GM21381 (cell line): ENCODE measurements at regions not wholly inside any gene's neighbourhood (a gene's known extent, or its start where the extent isn't known, plus 50 kb on each side); places are given as distances from the start of the nearest gene placed in this dataset.
"Not testable (repeated sequence)": the region's sequence is repeated elsewhere in the genome, so short reads cannot be mapped to it uniquely, and the experiment has no call there.

ENCODE experiments used
- ATAC-seq: cut with Tn5 transposase; IDR thresholded peaks from one replicate; pipeline ENCODE4 v1.9.1; 2021; ENCODE audit warnings: mild to moderate bottlenecking, moderate library complexity; ENCODE audit not compliant: unreplicated experiment

DNA sequence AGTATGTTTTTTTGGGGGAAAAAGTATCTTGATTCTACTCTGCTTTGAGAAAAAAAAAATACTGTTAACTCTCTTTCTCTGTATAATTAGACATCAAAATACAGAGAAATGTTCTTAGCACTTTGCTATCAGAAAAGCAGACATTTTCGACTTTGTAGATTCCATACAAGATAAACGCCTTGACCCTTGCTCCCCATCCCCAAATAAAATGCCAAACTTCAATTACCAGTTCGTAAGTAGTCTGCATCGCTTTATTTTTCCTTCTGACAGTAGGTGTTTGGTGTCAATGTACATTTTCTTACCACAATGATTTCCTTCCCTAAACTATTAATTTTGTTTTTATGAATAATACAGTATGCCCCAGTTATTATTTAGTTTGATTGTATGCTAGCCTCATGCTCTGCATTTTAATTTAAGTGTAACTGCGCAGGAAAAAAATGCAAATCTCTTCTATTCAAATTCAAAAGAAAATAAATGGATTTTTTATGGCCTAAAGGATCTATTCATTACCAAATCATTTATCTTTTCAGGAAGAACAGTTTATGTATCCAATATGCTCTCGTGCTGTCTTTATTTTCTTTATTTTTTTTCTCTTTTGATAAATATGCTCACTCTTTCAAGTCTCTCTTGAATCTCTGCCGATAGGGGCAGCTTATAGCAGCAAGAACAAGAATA lies 84.8 kb upstream of the ZNF217 start:
- no peak for ATAC-seq

- ATAC-seq: no peak
Observed at GRCh38 chr20:53677447-53678314, 84.0 kb upstream of the ZNF217 start.

DNA sequence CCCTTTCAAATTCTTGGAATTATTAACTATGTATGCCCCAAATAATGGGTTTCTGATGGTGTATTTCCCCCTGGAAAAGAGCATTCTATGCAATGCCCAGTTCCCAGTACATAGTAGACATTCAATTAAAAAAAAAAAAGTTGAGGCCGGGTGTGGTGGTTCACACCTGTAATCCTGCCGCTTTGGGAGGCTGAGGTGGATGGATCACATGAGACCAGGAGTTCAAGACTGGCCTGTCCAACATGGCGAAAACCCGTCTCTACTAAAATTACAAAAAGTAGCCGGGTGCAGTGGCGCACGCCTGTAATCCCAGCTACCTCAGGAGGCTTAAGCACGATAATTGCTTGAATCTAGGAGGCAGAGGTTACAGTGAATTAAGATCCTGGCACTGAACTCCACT lies 83.3 kb upstream of the ZNF217 start:
- no peak for ATAC-seq

DNA sequence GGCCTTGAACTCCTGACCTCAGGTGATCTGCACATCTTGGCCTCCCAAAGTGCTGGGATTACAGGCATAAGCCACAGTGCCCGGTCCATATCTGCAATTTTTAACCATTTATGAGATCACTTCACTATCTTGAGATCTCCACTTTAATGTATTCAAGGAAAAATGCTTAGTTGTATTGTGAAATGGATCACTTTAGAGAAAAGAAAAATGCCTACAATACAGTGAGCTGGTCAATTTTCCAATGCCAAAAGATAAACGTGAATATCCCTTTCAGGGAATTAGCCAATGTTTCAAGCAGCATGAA lies 82.8 kb upstream of the ZNF217 start:
- ATAC-seq: no peak

GRCh38 chr20:53672484-53673129 lies 79.0 kb upstream of the ZNF217 start:
- no peak for ATAC-seq

GRCh38 chr20:53671370-53671769 lies 77.7 kb upstream of the ZNF217 start:
- ATAC-seq: no peak

DNA sequence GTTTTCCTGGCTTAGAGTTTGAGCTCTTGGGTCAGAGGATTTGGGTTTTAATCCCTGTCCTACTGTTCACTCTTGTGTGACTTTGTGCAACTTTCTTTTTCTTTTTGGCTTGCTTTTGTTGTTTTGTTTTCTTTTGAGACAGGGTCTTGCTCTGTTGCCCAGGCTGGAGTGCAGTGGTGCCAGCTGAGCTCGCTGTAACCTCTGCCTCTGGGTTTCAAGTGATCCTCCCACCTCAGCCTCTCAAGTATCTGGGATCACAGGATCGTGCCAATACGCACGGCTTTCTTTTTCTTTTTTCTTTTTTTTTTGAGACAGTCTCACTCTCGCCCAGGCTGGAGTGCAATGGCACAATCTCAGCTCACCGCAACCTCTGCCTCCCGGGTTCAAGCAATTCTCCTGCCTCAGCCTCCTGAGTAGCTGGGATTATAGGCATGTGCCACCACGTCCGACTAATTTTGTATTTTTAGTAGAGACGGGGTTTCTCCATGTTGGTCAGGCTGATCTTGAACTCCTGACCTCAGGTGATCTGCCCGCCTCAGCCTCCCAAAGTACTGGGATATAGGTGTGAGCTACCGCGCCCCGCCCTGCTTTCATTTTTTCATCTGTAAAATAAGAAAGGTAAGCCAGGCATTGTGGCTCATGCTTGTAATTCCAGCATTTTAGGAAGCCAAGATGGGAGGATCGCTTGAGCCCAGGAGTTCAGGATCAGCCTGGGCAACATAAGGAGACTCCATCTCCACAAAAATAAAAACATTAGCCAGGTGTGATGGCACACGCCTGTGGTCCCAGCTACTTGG lies 76.1 kb upstream of the ZNF217 start:
- ATAC-seq: not testable (repeated sequence)

DNA sequence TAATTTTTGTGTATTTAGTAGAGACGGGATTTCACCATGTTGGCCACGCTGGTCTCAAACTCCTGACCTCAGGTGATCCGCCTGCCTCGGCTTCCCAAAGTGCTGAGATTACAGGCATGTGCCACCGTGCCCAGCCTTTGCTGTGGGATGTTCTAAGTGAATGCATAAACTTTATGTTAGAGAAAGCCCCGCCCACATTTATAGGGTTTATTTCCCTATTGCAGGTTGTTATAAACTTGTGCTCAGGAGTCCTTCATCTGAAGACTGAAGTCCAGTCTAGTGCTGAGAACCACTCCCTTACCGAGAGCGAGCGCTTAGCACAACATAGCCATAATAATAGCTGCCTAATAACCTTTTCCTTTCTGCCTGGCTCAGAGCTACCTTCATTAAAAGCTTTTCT lies 75.4 kb upstream of the ZNF217 start:
- no peak for ATAC-seq

DNA sequence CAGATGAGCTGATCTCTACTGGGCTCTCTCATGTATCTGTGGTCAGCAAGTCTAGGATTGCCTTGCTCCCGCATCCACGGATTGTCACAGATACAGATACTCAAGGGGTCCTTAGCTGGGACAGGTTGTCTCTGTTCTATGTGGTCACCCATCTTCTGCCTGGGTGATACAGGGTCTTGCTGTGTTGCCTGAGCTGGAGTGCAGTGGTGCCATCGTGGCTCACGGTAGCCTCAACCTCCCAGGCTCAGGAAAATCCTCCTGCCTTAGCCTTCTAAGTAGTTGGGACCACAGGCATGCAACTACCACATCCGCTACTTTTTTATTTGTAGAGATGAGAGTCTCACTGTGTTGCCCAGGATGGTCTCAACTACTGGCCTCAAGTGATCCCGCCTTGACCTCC lies 72.5 kb upstream of the ZNF217 start:
- no peak for ATAC-seq

DNA sequence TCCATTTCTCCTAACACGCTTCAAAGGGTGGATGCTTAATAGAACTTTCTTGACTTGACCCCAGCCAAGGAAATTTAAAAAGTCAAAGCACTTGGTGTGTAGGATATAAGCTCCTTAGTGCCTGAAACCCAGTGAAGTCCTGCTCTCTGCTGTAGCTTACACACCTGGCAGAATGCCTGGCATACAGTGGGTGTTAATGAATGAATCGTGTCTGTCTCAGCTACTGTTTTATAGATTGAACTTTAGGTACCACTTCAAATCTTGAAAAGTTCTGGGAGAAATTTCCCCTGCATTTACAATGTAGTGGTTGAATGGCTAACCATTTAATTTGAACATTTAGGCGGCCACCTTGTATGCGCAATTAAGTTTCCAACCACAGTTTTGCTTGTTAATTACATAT lies 70.5 kb upstream of the ZNF217 start:
- ATAC-seq: no peak

DNA sequence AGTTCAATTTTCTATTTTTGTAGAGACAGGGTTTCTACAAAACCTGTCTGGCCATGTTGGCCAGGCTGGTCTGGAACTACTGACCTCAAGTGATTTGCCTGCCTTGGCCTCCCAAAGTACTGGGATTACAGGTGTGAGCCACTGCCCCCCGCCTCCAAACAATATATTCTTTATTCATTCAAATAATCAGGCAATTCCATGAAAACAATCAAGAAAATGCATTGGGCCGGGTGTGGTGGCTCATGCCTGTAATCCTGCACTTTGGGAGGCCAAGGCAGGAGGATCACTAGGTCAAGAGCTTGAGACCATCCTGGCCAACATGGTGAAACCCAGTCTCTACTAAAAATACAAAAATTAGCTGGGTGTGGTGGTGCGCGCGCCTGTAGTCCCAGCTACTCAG lies 69.9 kb upstream of the ZNF217 start:
- ATAC-seq: not testable (repeated sequence)

GRCh38 chr20:53662595-53662994 lies 69.0 kb upstream of the ZNF217 start:
- ATAC-seq: no peak

DNA sequence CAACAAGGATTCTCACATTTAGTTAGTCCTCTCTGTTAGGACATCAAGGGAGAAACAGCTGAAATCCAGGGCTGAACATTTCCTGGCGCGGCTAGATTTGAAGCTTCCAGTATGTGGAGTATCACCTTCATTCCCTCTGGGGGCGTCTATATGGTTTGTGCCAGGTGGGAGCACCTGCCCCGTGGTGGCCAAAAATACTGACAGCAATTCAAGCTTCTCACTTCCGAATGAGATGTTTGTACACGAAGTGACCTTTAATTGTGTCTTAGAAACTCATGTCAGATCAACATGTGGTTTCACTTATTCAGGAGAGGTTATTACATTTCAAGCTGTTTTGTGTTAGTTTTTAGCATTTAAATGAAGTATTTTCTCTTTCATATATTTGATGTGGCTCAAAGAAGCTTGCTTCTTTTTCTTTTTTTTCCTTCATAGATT lies 67.3 kb upstream of the ZNF217 start:
- no peak for ATAC-seq

DNA sequence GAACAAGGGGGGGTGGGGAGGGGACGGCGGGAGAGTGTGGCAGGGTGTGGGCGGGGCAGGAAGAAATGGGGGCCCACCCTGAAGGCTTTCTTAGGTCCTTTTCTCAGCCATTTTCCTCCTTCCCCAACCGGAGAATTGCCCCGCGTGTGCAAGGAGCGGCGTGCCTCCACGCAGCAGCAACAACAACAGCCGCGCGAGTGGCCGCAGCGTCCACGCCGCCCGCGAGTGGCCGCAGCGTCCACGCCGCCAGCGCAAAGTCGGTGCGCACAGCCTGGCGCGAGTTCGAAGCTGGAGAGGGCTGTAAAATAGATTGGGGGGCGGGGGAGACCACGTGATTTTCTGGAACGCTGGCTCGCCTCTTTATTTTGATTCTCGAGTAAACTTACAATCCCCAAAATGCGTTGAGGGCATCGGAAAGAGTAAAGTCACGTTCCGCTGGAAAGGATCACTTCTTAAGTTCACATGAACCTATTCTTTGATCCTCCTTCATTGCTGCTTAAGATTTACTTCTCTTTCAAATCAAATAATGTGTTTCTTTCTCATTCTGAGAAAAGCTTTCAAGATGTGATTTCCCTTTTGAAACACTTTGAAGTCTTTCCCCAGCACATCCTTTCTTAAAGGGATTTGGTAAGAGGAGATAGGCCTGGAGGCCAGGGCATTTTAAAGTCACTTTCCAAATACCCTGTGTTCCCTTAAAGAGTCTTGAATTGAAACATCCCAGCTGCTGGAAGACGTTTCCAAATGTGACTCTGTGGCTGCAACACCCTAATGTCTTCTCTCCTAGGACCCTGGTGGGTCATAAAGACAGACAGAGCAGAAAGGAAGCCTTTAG lies 66.7 kb upstream of the ZNF217 start:
- no peak for ATAC-seq

DNA sequence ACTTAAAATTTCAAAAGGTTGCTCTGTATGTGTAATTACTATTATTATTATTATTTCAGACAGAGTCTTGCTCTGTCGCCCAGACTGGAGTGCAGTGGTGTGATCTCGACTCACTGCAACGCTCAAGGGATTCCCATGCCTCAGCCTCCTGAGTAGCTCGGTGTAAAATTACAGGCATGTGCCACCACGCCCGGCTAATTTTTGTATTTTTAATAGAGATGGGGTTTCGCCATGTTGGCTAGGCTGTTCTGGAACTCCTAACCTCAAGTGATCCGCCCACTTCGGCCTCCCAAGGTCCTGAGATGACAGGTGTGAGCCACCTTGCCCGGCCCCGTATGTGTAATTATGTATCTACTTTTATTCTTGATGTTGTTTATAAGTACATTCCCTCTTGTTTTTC lies 65.3 kb upstream of the ZNF217 start:
- ATAC-seq: no peak

DNA sequence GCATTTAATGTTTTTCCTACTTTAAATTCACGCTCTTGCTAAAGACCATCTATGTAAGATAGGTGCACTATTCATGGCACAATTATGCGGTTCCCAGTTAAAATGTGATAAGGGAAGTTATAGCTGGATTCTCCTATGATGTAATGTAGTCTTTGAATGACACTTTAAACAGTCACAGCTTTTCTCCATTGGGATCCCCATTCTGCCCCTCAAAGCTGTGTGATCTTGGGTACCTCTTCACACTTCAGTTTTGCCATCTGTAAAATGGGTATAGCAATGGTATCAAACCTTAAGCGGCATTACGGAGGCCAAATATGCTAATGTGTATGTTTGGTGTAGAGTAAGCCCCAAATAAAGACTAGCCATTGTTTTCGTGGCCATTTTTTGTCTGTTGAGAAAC lies 64.7 kb upstream of the ZNF217 start:
- ATAC-seq: no peak

GRCh38 chr20:53657732-53658131 lies 64.1 kb upstream of the ZNF217 start:
- no peak for ATAC-seq

GRCh38 chr20:53657279-53657678 lies 63.6 kb upstream of the ZNF217 start:
- no peak for ATAC-seq

- ATAC-seq: no peak
Observed at GRCh38 chr20:53656293-53657202, 62.9 kb upstream of the ZNF217 start.
